ENCODE measurements at regions not wholly inside any gene's neighbourhood (a gene's known extent, or its start where the extent isn't known, plus 50 kb on each side); places are given as distances from the start of the nearest gene placed in this dataset.

DNA sequence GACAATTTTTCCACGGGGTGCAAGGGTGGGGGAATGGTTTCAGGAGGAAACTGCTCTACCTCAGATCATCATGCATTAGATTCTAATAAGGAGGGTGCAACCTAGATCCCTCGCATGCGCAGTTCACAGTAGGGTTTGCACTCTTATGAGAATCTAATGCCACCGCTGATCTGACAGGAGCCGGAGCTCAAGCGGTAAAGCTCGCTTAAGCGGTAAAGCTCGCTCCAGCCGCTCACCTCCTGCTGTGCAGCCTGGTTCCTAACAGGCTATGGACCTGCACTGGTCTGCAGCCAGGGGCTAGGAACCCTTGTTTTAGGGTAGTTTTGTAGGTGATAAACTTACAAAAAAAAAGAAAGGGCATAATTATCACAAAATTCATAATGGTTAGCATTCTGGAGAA lies 53.9 kb upstream of the RYR3 start:
- Histone ChIP-seq H3K9ac (replicated peaks; ENCODE audit: extremely low read depth, insufficient read depth, low read length) (no peak overlapping the region), H4K20me1 (replicated peaks; ENCODE audit: control insufficient read depth, extremely low read depth, insufficient read depth, low read length) (no peaks in the 10 kb centered on the region), H3K4me2 (ENCODE audit: insufficient read depth, low read length) (no peak overlapping the region), H3K4me1 (ENCODE audit: control insufficient read depth, extremely low read depth, insufficient read depth, low read length) (no peaks in the 10 kb centered on the region), H3K9me3 (replicated peaks; ENCODE audit: control insufficient read depth, insufficient read depth, low read length) (no peaks in the 10 kb centered on the region), H3K4me3 (replicated peaks in 1 of 3; ENCODE audit: insufficient read depth in 1 of 3, low read depth in 1 of 3, low read length in 3 of 3) (no peak overlapping the region), H3K27me3 (ENCODE audit: control insufficient read depth in 2 of 2, insufficient read depth in 2 of 2, low read length in 2 of 2) (peaks cover 4 to 7% of the 10 kb centered on the region in 2 experiments), H3K79me2 (ENCODE audit: control insufficient read depth, insufficient read depth, low read length) (no peaks in the 10 kb centered on the region), H3K27ac (ENCODE audit: insufficient read depth, low read depth, low read length) (no peak overlapping the region), H2AFZ (ENCODE audit: low read depth, low read length) (no peak overlapping the region), H3K36me3 (ENCODE audit: control insufficient read depth in 2 of 2, extremely low read depth in 1 of 2, insufficient read depth in 2 of 2, low read length in 2 of 2) (no peaks in the 10 kb centered on the region), H3K9me1 (replicated peaks; ENCODE audit: control insufficient read depth, extremely low read depth, insufficient read depth, low read length) (no peaks in the 10 kb centered on the region)
- no TSS peak for BruUV-seq (replicated peaks)
- dilution Hi-C loops (cut with MboI; ENCODE audit: extremely low pct_ligation_motif_present, low sequenced_read_pairs) (no loop called here), intact Hi-C loops (cut with micrococcal nuclease) (no loop called here)
- TF ChIP-seq, protein P1, sequence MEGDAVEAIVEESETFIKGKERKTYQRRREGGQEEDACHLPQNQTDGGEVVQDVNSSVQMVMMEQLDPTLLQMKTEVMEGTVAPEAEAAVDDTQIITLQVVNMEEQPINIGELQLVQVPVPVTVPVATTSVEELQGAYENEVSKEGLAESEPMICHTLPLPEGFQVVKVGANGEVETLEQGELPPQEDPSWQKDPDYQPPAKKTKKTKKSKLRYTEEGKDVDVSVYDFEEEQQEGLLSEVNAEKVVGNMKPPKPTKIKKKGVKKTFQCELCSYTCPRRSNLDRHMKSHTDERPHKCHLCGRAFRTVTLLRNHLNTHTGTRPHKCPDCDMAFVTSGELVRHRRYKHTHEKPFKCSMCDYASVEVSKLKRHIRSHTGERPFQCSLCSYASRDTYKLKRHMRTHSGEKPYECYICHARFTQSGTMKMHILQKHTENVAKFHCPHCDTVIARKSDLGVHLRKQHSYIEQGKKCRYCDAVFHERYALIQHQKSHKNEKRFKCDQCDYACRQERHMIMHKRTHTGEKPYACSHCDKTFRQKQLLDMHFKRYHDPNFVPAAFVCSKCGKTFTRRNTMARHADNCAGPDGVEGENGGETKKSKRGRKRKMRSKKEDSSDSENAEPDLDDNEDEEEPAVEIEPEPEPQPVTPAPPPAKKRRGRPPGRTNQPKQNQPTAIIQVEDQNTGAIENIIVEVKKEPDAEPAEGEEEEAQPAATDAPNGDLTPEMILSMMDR (IDR thresholded peaks at IDR 0.05; ENCODE audit: extremely low read depth in 1 of 2, insufficient read depth in 1 of 2, low read depth in 1 of 2, low read length in 2 of 2), result no peak
- TF ChIP-seq EZH2 (IDR thresholded peaks at IDR 0.05; ENCODE audit: borderline replicate concordance, low read depth, low read length, severe bottlenecking) (no peak), GATA2 (IDR thresholded peaks at IDR 0.05; ENCODE audit: insufficient read depth, insufficient read length, low read depth, low read length) (no peak), FOS (IDR thresholded peaks at IDR 0.05; ENCODE audit: borderline replicate concordance, insufficient read depth, low read length) (no peak), POLR2A (IDR thresholded peaks at IDR 0.05; ENCODE audit: low read depth, low read length) (no peak), MYC (IDR thresholded peaks at IDR 0.05; ENCODE audit: low read depth, low read length) (no peak), JUN (IDR thresholded peaks at IDR 0.05; ENCODE audit: borderline replicate concordance, insufficient read depth, insufficient read length, low read depth) (no peak), POLR2AphosphoS5 (IDR thresholded peaks at IDR 0.05; ENCODE audit: insufficient read depth, low read depth, low read length) (no peak)
- TF ChIP-seq, protein P2, sequence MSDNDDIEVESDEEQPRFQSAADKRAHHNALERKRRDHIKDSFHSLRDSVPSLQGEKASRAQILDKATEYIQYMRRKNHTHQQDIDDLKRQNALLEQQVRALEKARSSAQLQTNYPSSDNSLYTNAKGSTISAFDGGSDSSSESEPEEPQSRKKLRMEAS (IDR thresholded peaks at IDR 0.05; ENCODE audit: insufficient read depth, insufficient read length), result no peak
- ChIA-PET CTCF (interaction anchor here (1.2 kb wide), 1 partner anchor 444 kb away, joined by 4 read pairs; no protein-coding TSS in a partner anchor), POLR2A (no interaction called here)
- FAIRE-seq (no peak), DNase-seq (ENCODE audit: low read depth, low spot score) (no peak)

Measured in endothelial cell of umbilical vein (primary cell).